SK-N-MC (cell line): ENCODE measurements at regions not wholly inside any gene's neighbourhood (a gene's known extent, or its start where the extent isn't known, plus 50 kb on each side); places are given as distances from the start of the nearest gene placed in this dataset.

ENCODE experiments used
- FOXP2 ChIP-seq: optimal IDR thresholded peaks from 2 replicates; pipeline ENCODE3; 2011; ENCODE audit warnings: mild to moderate bottlenecking, moderate library complexity; ENCODE audit not compliant: insufficient read depth; ENCODE audit errors: extremely low read length, control extremely low read depth
- POLR2AphosphoS5 ChIP-seq: IDR thresholded peaks from 2 replicates; pipeline ENCODE4 v1.6.1; 2012; ENCODE audit warnings: mild to moderate bottlenecking, low read depth, low read length, borderline replicate concordance

DNA sequence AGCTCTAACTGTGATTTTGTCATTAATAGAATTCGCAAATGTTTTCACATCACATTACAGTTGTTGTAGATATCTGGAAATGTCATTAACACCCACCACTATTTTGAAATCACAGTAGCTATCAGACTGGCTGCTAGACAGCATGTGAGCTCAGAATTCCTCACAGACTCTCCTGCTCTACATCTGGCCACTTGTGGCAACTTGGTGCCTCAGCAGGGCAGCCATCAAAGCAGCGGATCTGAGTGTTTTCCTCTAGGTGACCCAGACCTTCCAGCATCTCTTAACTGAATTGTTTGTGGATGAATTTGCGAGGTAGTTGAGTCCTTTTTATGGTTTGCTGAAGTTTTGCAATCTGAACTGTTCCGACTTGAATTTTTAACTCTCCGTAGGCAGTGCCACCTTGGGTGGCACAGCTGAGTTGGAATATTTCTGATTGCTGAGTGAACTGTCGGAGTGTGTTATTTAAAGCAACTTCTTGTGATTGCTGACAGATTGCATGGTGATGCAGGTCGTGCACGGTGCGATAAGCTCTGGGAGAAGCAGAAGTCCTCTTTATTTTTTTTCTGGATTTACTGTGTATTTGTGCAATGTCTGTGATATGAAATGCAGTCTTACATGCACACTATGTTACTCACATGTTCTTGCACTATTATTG, 114.0 kb upstream of the PLET1 start:
- TF ChIP-seq POLR2AphosphoS5 = no peak
- TF ChIP-seq FOXP2 = no peak
